ENCODE measurements at regions not wholly inside any gene's neighbourhood (a gene's known extent, or its start where the extent isn't known, plus 50 kb on each side); places are given as distances from the start of the nearest gene placed in this dataset.

DNA sequence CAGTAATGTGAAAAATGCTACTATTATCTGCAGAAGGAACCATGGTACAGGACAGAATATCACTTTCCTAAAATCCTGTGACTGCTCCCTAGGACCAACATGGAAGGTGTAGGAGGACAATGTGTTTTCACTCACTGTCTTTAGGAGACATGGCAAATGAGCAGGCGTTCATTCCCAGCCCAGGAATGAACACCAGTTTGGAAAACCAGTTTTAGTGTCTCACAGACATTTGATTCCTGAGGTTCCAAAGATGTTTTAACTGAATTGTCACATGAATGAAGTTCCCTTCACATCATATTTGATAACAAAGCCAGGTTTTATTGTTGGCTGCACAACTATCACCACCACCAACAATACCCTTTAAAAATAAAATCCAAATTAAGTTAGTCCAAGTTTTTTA lies 178.2 kb downstream of the ENC1 start:
- H3K14ac ChIP-seq (ENCODE audit: insufficient read length): no peak overlapping the region
- ChIA-PET POLR2A (ENCODE audit: partially characterized antibody) (no interaction called here), CTCF (ENCODE audit: partially characterized antibody) (interaction anchor here (1.0 kb wide), 1 partner anchor 12 kb away, joined by 3 read pairs; no protein-coding TSS in a partner anchor)
- no peak overlapping the region for H2BK20ac ChIP-seq (ENCODE audit: low read length)
- no peak overlapping the region for H3K27ac ChIP-seq (ENCODE audit: low read depth, low read length)
- no peaks in the 10 kb centered on the region for H3K36me3 ChIP-seq (ENCODE audit: control insufficient read depth in 2 of 4, insufficient read depth in 4 of 4, low read length in 3 of 4)
- H2BK5ac ChIP-seq (ENCODE audit: low read depth, low read length): no peak overlapping the region
- no peak overlapping the region for H3K23ac ChIP-seq (ENCODE audit: insufficient read length)
- TF ChIP-seq TCF12 (IDR thresholded peaks at IDR 0.05; ENCODE audit: low read depth, low read length) (no peak), SIRT6 (IDR thresholded peaks at IDR 0.05; ENCODE audit: low read length) (no peak), BRCA1 (IDR thresholded peaks at IDR 0.05; ENCODE audit: low read depth, low read length) (no peak), FOSL1 (IDR thresholded peaks at IDR 0.05; ENCODE audit: insufficient read depth, low read depth, low read length) (no peak)
- no peak overlapping the region for H3K18ac ChIP-seq (ENCODE audit: extremely low read depth, low read length)
- no peak overlapping the region for H2BK15ac ChIP-seq (ENCODE audit: low read length)
- H3K4me1 ChIP-seq (replicated peaks in 1 of 4; ENCODE audit: control insufficient read depth in 3 of 4, insufficient read depth in 4 of 4, low read length in 3 of 4): no peaks in the 10 kb centered on the region
- no peak overlapping the region for H3K9ac ChIP-seq (replicated peaks in 1 of 4; ENCODE audit: extremely low read depth in 1 of 4, low read depth in 3 of 4, low read length in 3 of 4)
- no peaks in the 10 kb centered on the region for H4K20me1 ChIP-seq (replicated peaks in 1 of 2; ENCODE audit: control insufficient read depth in 1 of 2, insufficient read depth in 2 of 2, low read length in 2 of 2)
- H3K23me2 ChIP-seq (ENCODE audit: low read depth, low read length): no peaks in the 10 kb centered on the region; the same call in 1 of the 2 replicates
- 94% methylated on average over 1 of the region's 1 CpG; no CpG with 5 or more reads in 1 of the 2 experiments for WGBS, 2 experiments (ENCODE audit: extremely low coverage in 1 of 2, insufficient coverage in 1 of 2, insufficient read length in 1 of 2, insufficient replicate concordance in 2 of 2, low coverage in 1 of 2, low lambda C conversion rate in 2 of 2, missing lambda C conversion rate in 1 of 2)
- FAIRE-seq: no peak
- H4K8ac ChIP-seq (ENCODE audit: extremely low read depth, insufficient read depth, low read length): no peak overlapping the region
- H3K9me3 ChIP-seq (ENCODE audit: insufficient read depth in 2 of 2, low read depth in 1 of 2, low read length in 1 of 2): no peaks in the 10 kb centered on the region
- no peak overlapping the region for H2AK5ac ChIP-seq (ENCODE audit: low read depth, low read length)
- H2AFZ ChIP-seq (ENCODE audit: low read length): no peak overlapping the region
- H3K79me2 ChIP-seq (ENCODE audit: control insufficient read depth in 1 of 2, insufficient read depth in 2 of 2, low read length in 2 of 2): no peaks in the 10 kb centered on the region
- no peak for DNase-seq (ENCODE audit: low read depth in 1 of 2, low spot score in 2 of 2)
- H3K4me3 ChIP-seq (ENCODE audit: extremely low read depth in 1 of 4, insufficient read depth in 2 of 4, low read depth in 3 of 4, low read length in 4 of 4): no peak overlapping the region
- no peak overlapping the region for H3K56ac ChIP-seq (replicated peaks; ENCODE audit: insufficient read length, low read depth, low read length)
- no peak overlapping the region for H3K4me2 ChIP-seq (ENCODE audit: insufficient read depth in 1 of 2, low read depth in 2 of 2, low read length in 2 of 2)
- no peak overlapping the region for H2BK120ac ChIP-seq (replicated peaks; ENCODE audit: low read depth, low read length)
- no peak overlapping the region for H2BK12ac ChIP-seq (ENCODE audit: low read depth, low read length)
- H4K91ac ChIP-seq (replicated peaks; ENCODE audit: insufficient read length, low read length): no peak overlapping the region
- no peaks in the 10 kb centered on the region for H3K79me1 ChIP-seq (ENCODE audit: low read depth, low read length)
- H4K5ac ChIP-seq (ENCODE audit: insufficient read length, low read depth, low read length): no peak overlapping the region
- no peak overlapping the region for H3K4ac ChIP-seq (replicated peaks; ENCODE audit: insufficient read length, low read depth, low read length)
- H3K27me3 ChIP-seq (replicated peaks in 1 of 4; ENCODE audit: control insufficient read depth in 3 of 4, extremely low read depth in 1 of 4, insufficient read depth in 3 of 4, low read length in 3 of 4): no peaks in the 10 kb centered on the region
